OCI-LY1 (cell line): ENCODE measurements at regions not wholly inside any gene's neighbourhood (a gene's known extent, or its start where the extent isn't known, plus 50 kb on each side); places are given as distances from the start of the nearest gene placed in this dataset.

Source experiments
- EZH2 ChIP-seq: fragments of 200-600 bp; sonication (generic), shearing (Covaris generic); IDR thresholded peaks from 2 replicates; pipeline ENCODE4 v1.8.0; 2017; ENCODE audit warnings: borderline replicate concordance, mixed run types, mild to moderate bottlenecking, antibody characterized with exemption, low read length, moderate library complexity, mixed read lengths
- TF ChIP-seq, protein P1 (sequence below): fragments of 200-600 bp; sonication (generic), shearing (Covaris generic); IDR thresholded peaks from 2 replicates; pipeline ENCODE4 v1.5.1; 2017; ENCODE audit warnings: mild to moderate bottlenecking, antibody characterized with exemption, low read length, moderate library complexity, mixed read lengths

DNA sequence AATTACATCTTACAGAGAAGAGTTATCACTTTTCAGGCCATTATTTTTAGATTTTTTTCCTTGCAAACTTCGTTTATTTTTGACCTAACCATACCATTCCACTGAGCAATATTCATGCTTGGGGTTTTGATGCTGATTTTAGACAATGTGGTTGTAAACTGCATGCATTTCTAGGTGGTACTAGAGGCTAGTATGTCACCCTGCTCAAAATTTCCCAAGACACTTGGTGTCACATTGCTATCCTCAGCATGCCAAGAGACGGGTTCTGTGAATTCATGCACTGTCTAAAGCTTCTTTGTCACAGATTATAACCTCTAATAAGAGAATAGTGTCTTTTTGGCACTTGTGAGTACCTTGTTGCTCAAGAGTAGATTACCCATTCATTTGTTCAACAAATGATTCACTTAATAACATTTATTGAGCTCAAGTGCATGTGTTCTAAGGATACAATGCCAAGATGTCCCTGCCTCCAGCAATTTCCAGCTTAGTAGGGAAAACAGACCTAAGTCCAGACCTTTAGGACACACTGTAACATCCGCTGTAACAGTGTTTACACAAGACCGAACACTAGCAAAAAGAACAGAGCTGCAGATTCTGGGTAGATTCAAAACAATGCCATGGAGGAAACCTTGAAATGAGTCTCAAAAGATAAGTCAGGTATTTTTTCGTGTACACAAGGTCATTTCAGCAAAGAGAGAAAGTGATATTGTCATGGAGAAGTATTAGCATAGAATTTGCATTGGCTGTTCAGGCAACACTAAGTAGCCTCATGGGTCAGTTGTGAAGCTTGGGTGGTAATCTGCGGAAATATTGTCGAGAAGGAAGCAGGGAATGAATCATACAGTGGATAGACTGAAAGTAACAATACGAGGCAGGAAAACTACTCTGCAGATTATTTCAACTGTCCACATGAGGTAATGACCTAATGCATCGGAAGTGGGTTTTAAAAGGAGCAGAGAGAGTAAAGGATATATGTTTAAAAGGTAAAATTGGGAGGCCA lies 515.1 kb upstream of the ZFP42 start:
- TF ChIP-seq, protein P1, sequence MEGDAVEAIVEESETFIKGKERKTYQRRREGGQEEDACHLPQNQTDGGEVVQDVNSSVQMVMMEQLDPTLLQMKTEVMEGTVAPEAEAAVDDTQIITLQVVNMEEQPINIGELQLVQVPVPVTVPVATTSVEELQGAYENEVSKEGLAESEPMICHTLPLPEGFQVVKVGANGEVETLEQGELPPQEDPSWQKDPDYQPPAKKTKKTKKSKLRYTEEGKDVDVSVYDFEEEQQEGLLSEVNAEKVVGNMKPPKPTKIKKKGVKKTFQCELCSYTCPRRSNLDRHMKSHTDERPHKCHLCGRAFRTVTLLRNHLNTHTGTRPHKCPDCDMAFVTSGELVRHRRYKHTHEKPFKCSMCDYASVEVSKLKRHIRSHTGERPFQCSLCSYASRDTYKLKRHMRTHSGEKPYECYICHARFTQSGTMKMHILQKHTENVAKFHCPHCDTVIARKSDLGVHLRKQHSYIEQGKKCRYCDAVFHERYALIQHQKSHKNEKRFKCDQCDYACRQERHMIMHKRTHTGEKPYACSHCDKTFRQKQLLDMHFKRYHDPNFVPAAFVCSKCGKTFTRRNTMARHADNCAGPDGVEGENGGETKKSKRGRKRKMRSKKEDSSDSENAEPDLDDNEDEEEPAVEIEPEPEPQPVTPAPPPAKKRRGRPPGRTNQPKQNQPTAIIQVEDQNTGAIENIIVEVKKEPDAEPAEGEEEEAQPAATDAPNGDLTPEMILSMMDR = no peak
- TF ChIP-seq EZH2 = no peak
